Esophagus mucosa (tissue), 1 donor: ENCODE measurements at regions not wholly inside any gene's neighbourhood (a gene's known extent, or its start where the extent isn't known, plus 50 kb on each side); places are given as distances from the start of the nearest gene placed in this dataset.
"Not testable (repeated sequence)": the region's sequence is repeated elsewhere in the genome, so short reads cannot be mapped to it uniquely, and the experiment has no call there.

Source experiments
- ATAC-seq: fragments of 200-7000 bp; cut with Tn5 transposase; one replicate; pipeline ENCODE4 v1.9.1; 2020
- donor health status: DM: yes; HTN: yes; CAD: no.

GRCh38 chrX:104372547-104372946 lies 117.8 kb upstream of the ESX1 start:
- ATAC-seq = no peak

GRCh38 chrX:104370089-104370488 lies 115.4 kb upstream of the ESX1 start:
- ATAC-seq = peak; percentile 81

GRCh38 chrX:104360774-104361173 lies 106.0 kb upstream of the ESX1 start:
- ATAC-seq = not testable (repeated sequence)

GRCh38 chrX:104359124-104359523 lies 104.4 kb upstream of the ESX1 start:
- no peak for ATAC-seq

GRCh38 chrX:104351173-104351769 lies 96.5 kb upstream of the ESX1 start:
- ATAC-seq = peak; percentile 95

- peak; percentile 42 for ATAC-seq
These were observed 93.1 kb upstream of the ESX1 start for GRCh38 chrX:104347860-104348259.

GRCh38 chrX:104343428-104344129 lies 88.8 kb upstream of the ESX1 start:
- peak; percentile 48 for ATAC-seq

GRCh38 chrX:104342065-104342464 lies 87.3 kb upstream of the ESX1 start:
- ATAC-seq = no peak

GRCh38 chrX:104335756-104336155 lies 81.0 kb upstream of the ESX1 start:
- ATAC-seq = no peak

GRCh38 chrX:104334971-104335370 lies 80.2 kb upstream of the ESX1 start:
- no peak for ATAC-seq

- ATAC-seq = no peak
These were observed 76.2 kb upstream of the ESX1 start for GRCh38 chrX:104330966-104331365.

GRCh38 chrX:104329731-104330130 lies 75.0 kb upstream of the ESX1 start:
- peak; percentile 71 for ATAC-seq

- peak; percentile 29 for ATAC-seq
These were observed 70.5 kb upstream of the ESX1 start for GRCh38 chrX:104325213-104325585.

GRCh38 chrX:104324461-104325212 lies 69.9 kb upstream of the ESX1 start:
- no peak for ATAC-seq

GRCh38 chrX:104319346-104319745 lies 64.6 kb upstream of the ESX1 start:
- ATAC-seq = no peak

GRCh38 chrX:104318330-104319009 lies 63.7 kb upstream of the ESX1 start:
- ATAC-seq = peak; percentile 99

GRCh38 chrX:104316739-104317138 lies 62.0 kb upstream of the ESX1 start:
- ATAC-seq = no peak

GRCh38 chrX:104315555-104315954 lies 60.8 kb upstream of the ESX1 start:
- ATAC-seq = no peak

- ATAC-seq = no peak
These were observed 56.0 kb upstream of the ESX1 start for GRCh38 chrX:104310657-104311254.

GRCh38 chrX:104310090-104310489 lies 55.4 kb upstream of the ESX1 start:
- ATAC-seq = peak; percentile 49

GRCh38 chrX:104309169-104309568 lies 54.4 kb upstream of the ESX1 start:
- no peak for ATAC-seq

- ATAC-seq = no peak
These were observed 52.6 kb upstream of the ESX1 start for GRCh38 chrX:104307341-104307740.

GRCh38 chrX:104306180-104306579 lies 51.4 kb upstream of the ESX1 start:
- no peak for ATAC-seq
